NCI-H446 (cell line): ENCODE measurements at regions not wholly inside any gene's neighbourhood (a gene's known extent, or its start where the extent isn't known, plus 50 kb on each side); places are given as distances from the start of the nearest gene placed in this dataset.
"Not testable (repeated sequence)": the region's sequence is repeated elsewhere in the genome, so short reads cannot be mapped to it uniquely, and the experiment has no call there.

Source experiments
- DNase-seq, 2 experiments: peaks; one replicate each; lab custom pipeline; 2025; lab: John Stamatoyannopoulos, UW

GRCh38 chr2:239548965-239549595, 148.3 kb upstream of the HDAC4 start:
- no peak for DNase-seq

- DNase-seq = no peak
Measured at GRCh38 chr2:239548451-239548871, 147.6 kb upstream of the HDAC4 start.

- not testable (repeated sequence) for DNase-seq
Measured at GRCh38 chr2:239547140-239547539, 146.3 kb upstream of the HDAC4 start.

GRCh38 chr2:239546541-239546940, 145.7 kb upstream of the HDAC4 start:
- no peak for DNase-seq

- no peak for DNase-seq
Measured at GRCh38 chr2:239545741-239546392, 145.0 kb upstream of the HDAC4 start.

GRCh38 chr2:239544918-239545465, 144.2 kb upstream of the HDAC4 start:
- no peak for DNase-seq

GRCh38 chr2:239544143-239544917, 143.5 kb upstream of the HDAC4 start:
- DNase-seq = no peak

GRCh38 chr2:239543702-239544101, 142.9 kb upstream of the HDAC4 start:
- no peak for DNase-seq

GRCh38 chr2:239540174-239540573, 139.4 kb upstream of the HDAC4 start:
- no peak for DNase-seq

- DNase-seq = no peak
Measured at GRCh38 chr2:239539776-239540100, 138.9 kb upstream of the HDAC4 start.

GRCh38 chr2:239539083-239539775, 138.4 kb upstream of the HDAC4 start:
- no peak for DNase-seq

- DNase-seq = no peak
Measured at GRCh38 chr2:239538357-239539052, 137.7 kb upstream of the HDAC4 start.

- no peak for DNase-seq
Measured at GRCh38 chr2:239537633-239538356, 137.0 kb upstream of the HDAC4 start.

GRCh38 chr2:239536186-239536585, 135.4 kb upstream of the HDAC4 start:
- no peak for DNase-seq

GRCh38 chr2:239535413-239536144, 134.8 kb upstream of the HDAC4 start:
- no peak for DNase-seq

GRCh38 chr2:239534581-239535412, 134.0 kb upstream of the HDAC4 start:
- DNase-seq = no peak

GRCh38 chr2:239533569-239534316, 132.9 kb upstream of the HDAC4 start:
- no peak for DNase-seq

- no peak for DNase-seq
Measured at GRCh38 chr2:239532859-239533258, 132.0 kb upstream of the HDAC4 start.

GRCh38 chr2:239532250-239532649, 131.4 kb upstream of the HDAC4 start:
- DNase-seq = no peak
